Activated CD4-positive, alpha-beta T cell treated with anti-CD3 and anti-CD28 coated beads, Interleukin-2, Interleukin-6, amounts not matched to agents 100 ng/mL and 50 ng/mL, durations not matched to agents 16 hours and 8 hours (primary cell): ENCODE measurements at regions not wholly inside any gene's neighbourhood (a gene's known extent, or its start where the extent isn't known, plus 50 kb on each side); places are given as distances from the start of the nearest gene placed in this dataset.

Experiments used
- DNase-seq: peaks from one replicate; pipeline ENCODE4 v3.0.0-alpha.2; 2020

GRCh38 chr1:8112611-8113261, 86.6 kb upstream of the ERRFI1 start:
- no peak for DNase-seq

DNA sequence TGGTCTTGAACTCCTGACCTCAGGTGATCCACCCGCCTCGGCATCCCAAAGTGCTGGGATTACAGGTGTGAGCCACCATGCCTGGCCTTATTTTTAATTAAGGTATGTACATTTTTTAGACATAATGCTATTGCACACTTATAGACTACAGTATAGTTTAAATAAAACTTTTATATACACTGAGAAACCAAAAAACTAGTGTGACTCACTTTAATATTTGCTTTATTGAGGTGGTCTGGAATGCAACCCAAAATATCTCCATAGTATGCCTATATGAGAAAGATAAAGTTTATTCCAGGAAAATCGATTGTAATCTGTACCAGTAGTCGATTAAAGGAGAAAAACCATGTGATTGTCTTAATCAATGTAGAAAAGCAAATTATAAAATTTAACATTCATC, 85.5 kb upstream of the ERRFI1 start:
- DNase-seq, result no peak

GRCh38 chr1:8109216-8109615, 83.1 kb upstream of the ERRFI1 start:
- no peak for DNase-seq

- no peak for DNase-seq
Observed at GRCh38 chr1:8107897-8108296, 81.8 kb upstream of the ERRFI1 start.

DNA sequence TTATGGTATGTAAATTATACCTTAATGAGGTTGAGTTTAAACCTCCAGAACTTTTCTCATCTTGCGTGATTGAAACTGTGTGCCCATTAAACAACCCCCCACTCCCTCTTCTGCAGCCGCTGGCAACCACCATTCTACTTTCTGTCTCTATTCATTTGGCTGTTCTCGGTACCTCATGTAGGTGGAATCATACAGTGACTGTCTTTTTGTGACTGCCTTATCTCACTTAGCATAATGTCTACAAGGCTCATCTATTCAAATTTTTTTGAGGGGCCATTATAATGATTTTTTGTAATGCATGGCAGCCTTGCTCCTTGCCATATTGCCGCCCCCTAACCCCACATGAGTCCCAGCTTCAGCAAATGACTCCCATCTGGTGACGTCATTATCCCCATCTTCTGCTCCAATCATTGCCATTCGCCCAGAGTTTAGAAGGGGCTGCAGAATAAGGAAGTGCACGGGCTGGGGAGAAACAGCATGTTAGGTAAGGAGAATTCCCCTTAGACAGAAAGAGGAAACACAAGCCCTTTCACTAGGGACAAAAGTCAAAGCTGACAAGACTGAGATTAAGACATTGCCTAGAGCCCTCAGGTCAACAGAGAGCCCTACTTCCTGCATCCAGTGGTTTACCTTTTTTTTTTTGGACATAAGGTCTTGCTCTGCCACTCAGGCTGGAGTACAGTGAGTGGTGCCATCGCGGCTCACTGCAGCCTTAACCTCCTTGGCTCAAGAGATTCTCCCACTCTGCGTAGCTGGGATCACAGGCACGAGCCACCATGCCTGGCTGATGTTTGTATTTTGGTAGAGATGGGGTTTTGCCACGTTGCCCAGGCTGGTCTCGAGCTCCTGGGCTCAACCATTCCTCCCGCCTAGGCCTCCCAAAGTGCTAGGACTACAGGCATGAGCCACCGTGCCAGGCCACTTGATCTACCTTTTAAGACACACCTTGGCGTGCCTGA, 78.4 kb upstream of the ERRFI1 start:
- no peak for DNase-seq

DNA sequence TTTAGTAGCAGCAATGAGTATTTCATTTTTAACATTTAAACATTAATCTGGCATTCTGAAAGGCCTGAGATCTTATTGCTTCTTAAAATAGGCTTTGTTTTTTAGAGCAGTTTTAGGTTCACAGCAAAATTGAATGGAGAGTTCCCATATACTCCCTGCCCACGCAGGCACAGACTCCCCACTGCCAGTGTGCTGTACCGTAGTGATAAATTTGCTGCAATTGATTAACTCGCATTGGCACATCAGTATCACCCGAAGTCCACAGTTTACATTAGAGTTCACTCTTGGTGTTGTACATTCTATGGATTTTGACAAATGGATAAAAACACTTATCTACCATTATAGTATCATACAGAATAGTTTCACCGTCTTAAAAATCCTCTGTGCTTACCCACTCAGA, 71.8 kb upstream of the ERRFI1 start:
- DNase-seq, result no peak

GRCh38 chr1:8097077-8097799, 71.1 kb upstream of the ERRFI1 start:
- DNase-seq, result peak; percentile 88

GRCh38 chr1:8096105-8097011, 70.2 kb upstream of the ERRFI1 start:
- DNase-seq, result peak; percentile 71

DNA sequence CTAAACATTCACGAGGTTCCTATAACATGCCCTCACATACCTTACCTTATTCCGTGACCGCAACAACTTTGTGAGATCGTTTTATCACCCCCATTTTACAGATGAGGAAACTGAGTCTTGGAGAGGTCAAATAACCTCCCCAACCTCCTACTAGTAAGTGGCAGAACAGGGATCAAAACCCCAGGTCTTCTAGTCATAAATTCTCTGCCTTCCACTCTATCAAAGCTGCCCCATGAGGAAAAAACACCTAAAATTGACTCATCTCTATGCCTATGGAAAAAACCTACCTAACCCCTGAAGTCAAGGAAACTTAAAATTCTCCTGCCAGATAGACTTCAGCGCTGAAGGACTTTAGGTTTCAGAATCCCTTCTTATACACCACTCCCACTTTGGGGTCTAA, 69.5 kb upstream of the ERRFI1 start:
- DNase-seq, result no peak

GRCh38 chr1:8094481-8095241, 68.6 kb upstream of the ERRFI1 start:
- DNase-seq, result no peak

DNA sequence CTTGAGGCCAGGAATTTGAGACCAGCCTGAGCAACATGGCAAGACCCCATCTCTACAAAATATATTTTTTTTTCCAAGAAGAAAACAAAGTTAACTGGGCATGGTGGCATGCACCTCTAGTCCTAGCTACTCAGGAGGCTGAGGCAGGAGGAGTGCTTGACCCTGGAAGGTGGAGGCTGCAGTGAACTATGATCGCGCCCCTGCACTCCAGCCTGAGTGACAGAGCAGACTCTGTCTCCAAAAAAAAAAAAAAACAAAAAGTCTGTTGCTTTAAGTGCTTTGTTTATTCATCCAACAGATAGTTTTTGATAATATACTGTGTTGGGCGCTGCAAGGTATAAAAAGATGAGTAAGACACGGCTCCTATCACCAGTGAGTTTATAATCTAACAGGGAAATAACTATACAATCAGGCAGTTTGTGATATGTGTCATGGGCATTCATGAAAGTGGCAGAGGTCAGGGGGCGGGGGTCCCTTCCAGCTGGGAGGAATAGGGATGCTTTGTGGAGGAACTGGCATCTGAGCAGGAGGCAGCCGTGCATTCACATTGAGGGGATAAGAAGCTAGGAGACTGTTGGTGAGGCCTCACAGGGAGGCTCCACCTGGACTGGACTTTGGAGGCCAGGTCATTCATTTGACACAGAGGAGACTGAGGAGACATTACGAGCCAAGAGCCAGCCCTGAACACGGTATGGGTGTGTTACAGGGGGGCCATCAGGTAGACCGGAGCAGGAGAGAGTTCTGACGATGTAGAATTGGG, 67.3 kb upstream of the ERRFI1 start:
- DNase-seq, result no peak

DNA sequence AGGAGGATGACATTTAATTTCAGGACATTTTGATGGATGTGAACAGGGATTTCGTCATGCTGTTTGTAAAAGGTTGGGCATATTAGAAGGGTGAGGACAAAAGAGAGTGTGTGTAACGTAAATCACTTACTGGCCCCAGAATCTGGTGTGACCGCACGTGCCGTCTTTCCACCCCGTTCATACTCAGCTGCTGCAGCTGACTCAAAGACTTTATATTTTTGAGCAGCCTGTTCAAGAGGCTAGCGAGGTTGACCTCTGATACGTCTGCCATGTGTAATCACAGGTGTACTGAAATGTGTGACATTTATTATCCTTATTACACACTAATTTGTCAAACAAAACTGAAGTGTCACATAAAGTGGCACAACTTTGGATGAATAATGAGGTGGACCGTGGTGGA, 66.5 kb upstream of the ERRFI1 start:
- DNase-seq, result no peak

- DNase-seq, result no peak
Observed at GRCh38 chr1:8091691-8092090, 65.6 kb upstream of the ERRFI1 start.

DNA sequence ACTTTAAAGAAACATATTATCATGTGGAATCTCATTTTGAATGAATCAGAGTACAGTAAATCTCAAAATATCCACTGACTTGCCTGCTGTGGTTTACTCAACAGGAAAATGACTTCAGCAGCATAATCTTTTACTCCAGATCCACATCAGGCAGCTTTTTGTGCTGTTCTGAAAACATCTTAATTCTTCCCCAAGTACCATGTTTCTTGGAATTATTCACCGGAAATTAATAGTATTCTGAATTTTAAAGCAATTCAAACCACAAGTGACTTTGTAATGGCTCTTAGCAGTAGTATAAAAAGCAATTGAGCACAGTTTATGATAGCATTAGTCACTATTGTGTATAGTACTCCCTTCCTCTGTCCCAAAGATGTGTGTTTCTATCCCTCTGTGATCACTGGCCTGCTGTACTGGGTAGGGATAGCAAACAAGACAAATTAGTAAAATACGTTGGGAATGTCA, 64.2 kb upstream of the ERRFI1 start:
- peak; percentile 49 for DNase-seq

DNA sequence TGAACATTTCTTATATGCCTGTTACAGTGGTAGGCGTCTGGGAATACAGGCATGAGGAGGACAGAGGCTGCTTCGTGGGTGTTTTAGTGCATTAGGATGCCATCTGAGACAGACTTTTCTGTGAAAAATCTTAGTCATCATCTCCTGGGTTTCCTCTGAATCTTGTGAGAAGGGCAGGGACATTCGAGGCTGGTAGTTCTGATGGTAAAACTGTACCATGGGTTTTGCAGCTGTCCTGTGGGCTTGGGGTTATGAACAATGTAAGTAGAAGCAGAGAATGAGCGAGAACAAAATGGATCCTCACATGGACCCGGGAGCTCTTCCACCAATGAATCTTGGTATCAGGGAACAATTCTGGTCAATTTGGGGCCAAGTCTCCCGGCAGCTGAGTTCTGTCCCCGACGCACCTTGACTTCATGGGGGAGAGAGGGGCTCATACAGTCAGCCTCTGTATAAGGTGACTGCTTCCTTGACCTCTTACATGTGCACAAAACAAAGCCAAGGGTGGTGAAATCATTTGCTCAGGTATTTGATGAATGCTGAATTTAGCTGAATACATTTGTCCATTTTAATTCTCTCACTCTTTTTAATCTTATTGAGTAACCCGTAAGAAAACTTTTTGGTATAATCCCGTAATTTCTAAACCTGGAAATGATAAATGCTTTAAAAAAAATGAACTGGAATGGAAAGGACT, 63.6 kb upstream of the ERRFI1 start:
- DNase-seq, result peak; percentile 41

- no peak for DNase-seq
Observed at GRCh38 chr1:8086055-8086454, 59.9 kb upstream of the ERRFI1 start.

DNA sequence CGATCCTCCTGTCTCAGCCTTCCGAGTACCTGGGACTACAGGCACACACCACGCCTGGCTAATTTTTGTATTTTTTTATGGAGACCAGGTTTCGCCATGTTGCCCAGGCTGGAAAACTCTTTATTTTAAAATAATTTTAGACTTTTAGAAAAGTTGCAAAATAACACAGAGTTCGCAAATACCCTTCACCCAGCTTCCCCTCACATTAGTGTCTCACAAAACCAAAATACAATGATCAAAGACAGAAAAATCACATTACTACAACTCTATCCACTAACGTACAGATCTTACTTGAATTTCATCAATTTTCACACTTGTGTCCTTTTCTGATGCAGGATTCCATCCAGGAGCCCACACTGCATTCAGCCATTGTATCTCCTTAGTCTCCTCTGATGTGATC, 58.8 kb upstream of the ERRFI1 start:
- no peak for DNase-seq

- DNase-seq, result no peak
Observed at GRCh38 chr1:8083739-8084484, 57.8 kb upstream of the ERRFI1 start.

GRCh38 chr1:8082945-8083344, 56.8 kb upstream of the ERRFI1 start:
- DNase-seq, result no peak
